ENCODE measurements at regions not wholly inside any gene's neighbourhood (a gene's known extent, or its start where the extent isn't known, plus 50 kb on each side); places are given as distances from the start of the nearest gene placed in this dataset.

GRCh38 chr2:168402531-168402930, 53.5 kb upstream of the CERS6 start:
- H3K4me3 ChIP-seq (ENCODE audit: control insufficient read depth, low read depth, low read length) = no peak overlapping the region
- no peak for DNase-seq (ENCODE audit: low read depth)
- TF ChIP-seq CTCF (IDR thresholded peaks at IDR 0.05; ENCODE audit: control insufficient read depth, insufficient read depth, low read depth, low read length, missing control alignments) = no peak

GRCh38 chr2:168403736-168404135, 52.3 kb upstream of the CERS6 start:
- no peak for DNase-seq (ENCODE audit: low read depth)
- no peak for TF ChIP-seq CTCF (IDR thresholded peaks at IDR 0.05; ENCODE audit: control insufficient read depth, insufficient read depth, low read depth, low read length, missing control alignments)
- H3K4me3 ChIP-seq (ENCODE audit: control insufficient read depth, low read depth, low read length) = no peak overlapping the region

- no peak for TF ChIP-seq CTCF (IDR thresholded peaks at IDR 0.05; ENCODE audit: control insufficient read depth, insufficient read depth, low read depth, low read length, missing control alignments)
- no peak overlapping the region for H3K4me3 ChIP-seq (ENCODE audit: control insufficient read depth, low read depth, low read length)
- no peak for DNase-seq (ENCODE audit: low read depth)
Measured at GRCh38 chr2:168404764-168405163, 51.3 kb upstream of the CERS6 start.

Measured in AG09309 (cell line).